GM12878 (cell line): ENCODE measurements at regions not wholly inside any gene's neighbourhood (a gene's known extent, or its start where the extent isn't known, plus 50 kb on each side); places are given as distances from the start of the nearest gene placed in this dataset.

ENCODE experiments used
- ATAC-seq: fragments of 200-7000 bp; cut with Tn5 transposase; 3 replicates; pipeline ENCODE4 v1.9.1; 2020; ENCODE audit warnings: mild to moderate bottlenecking, moderate library complexity
- BruUV-seq: library from RNA; stranded (reverse); fragments of 400-500 nt; replicated peaks from 2 replicates; lab custom pipeline; 2021; lab: Mats Ljungman, UMichigan
- CTCF ChIA-PET: fragments of 300-600 bp; sonication (Branson Sonifier 250); formaldehyde crosslinking; extraction: SDS; loops from one replicate; lab custom pipeline; 2021; ENCODE audit warnings: inconsistent platforms; lab: Yijun Ruan, JAX
- POLR2A ChIA-PET: fragments of 350-600 bp; formaldehyde crosslinking; extraction: SDS; loops from one replicate; lab custom pipeline; 2021; ENCODE audit warnings: inconsistent platforms; lab: Charles Lee
- RAD21 ChIA-PET: fragments of 300-600 bp; sonication (Branson Sonifier 250); formaldehyde crosslinking; loops from one replicate; lab custom pipeline; 2023; ENCODE audit warnings: antibody characterized with exemption; ENCODE audit not compliant: unreplicated experiment; lab: Charles Lee
- SMC1A ChIA-PET: fragments of 300-600 bp; sonication (Branson Sonifier 250); formaldehyde crosslinking; loops from one replicate; lab custom pipeline; 2023; ENCODE audit not compliant: unreplicated experiment, uncharacterized antibody; lab: Charles Lee
- DNase-seq: peaks from one replicate; pipeline ENCODE4 v3.0.0-alpha.2; 2011; ENCODE audit warnings: low read depth, low spot score
- FAIRE-seq: peaks from 3 replicates; lab custom pipeline; 2011; peaks lifted over from hg19 to GRCh38; lab: Jason Lieb, UNC
- H2AFZ ChIP-seq: 2 replicates; pipeline ENCODE4 v1.6.0; 2011; ENCODE audit warnings: low read depth, low read length, control low read depth; ENCODE audit not compliant: control insufficient read depth
- H3K27ac ChIP-seq: 2 replicates; pipeline ENCODE4 v1.5.1; 2011; ENCODE audit warnings: control low read depth; ENCODE audit not compliant: control insufficient read depth, insufficient read depth
- H3K27me3 ChIP-seq, 2 experiments: replicated peaks in 1 of 2; 2 replicates each; pipeline versions ENCODE4 v1.6.0 to v1.6.1; 2011; ENCODE audit warnings: low read length in 1 of 2; ENCODE audit not compliant: control insufficient read depth in 2 of 2, insufficient read depth in 2 of 2
- H3K36me3 ChIP-seq, 2 experiments: 2 replicates each; pipeline ENCODE4 v1.5.1; 2011; ENCODE audit warnings: low read length in 1 of 2; ENCODE audit not compliant: control insufficient read depth in 2 of 2, insufficient read depth in 2 of 2
- H3K4me1 ChIP-seq: 2 replicates; pipeline ENCODE4 v1.6.1; 2011; ENCODE audit warnings: mild to moderate bottlenecking, low read length, moderate library complexity, mixed read lengths; ENCODE audit not compliant: control insufficient read depth, insufficient read depth
- H3K4me2 ChIP-seq: 2 replicates; pipeline ENCODE4 v1.6.0; 2011; ENCODE audit warnings: control low read depth; ENCODE audit not compliant: control insufficient read depth, insufficient read depth
- H3K4me3 ChIP-seq: fragments of 200-600 bp; sonication (generic); 2 replicates; pipeline ENCODE4 v1.5.1; 2016
- H3K79me2 ChIP-seq: 2 replicates; pipeline ENCODE4 v1.6.0; 2011; ENCODE audit warnings: low read length; ENCODE audit not compliant: control insufficient read depth, insufficient read depth
- H3K9ac ChIP-seq: 2 replicates; pipeline ENCODE4 v1.8.0; 2011; ENCODE audit warnings: low read length, control low read depth, mixed read lengths; ENCODE audit not compliant: control insufficient read depth, insufficient read depth
- H3K9me3 ChIP-seq: replicated peaks from 3 replicates; pipeline ENCODE4 v1.5.1; 2011; ENCODE audit warnings: mild to moderate bottlenecking, low read length; ENCODE audit not compliant: control insufficient read depth, insufficient read depth
- H4K20me1 ChIP-seq: 2 replicates; pipeline ENCODE4 v1.6.0; 2011; ENCODE audit not compliant: control insufficient read depth, insufficient read depth
- CEBPZ ChIP-seq: fragments of 150-350 bp; IDR thresholded peaks from 2 replicates; pipeline ENCODE4 v1.6.1; 2016; ENCODE audit warnings: low read depth, low read length
- E4F1 ChIP-seq: fragments of 450-650 bp; IDR thresholded peaks from 2 replicates; pipeline ENCODE4 v1.6.1; 2018; ENCODE audit warnings: borderline replicate concordance, mild to moderate bottlenecking; ENCODE audit not compliant: partially characterized antibody
- MXI1 ChIP-seq: fragments of 150-350 bp; IDR thresholded peaks from 2 replicates; pipeline ENCODE4 v1.6.1; 2011; ENCODE audit warnings: low read depth, mild to moderate bottlenecking, inconsistent platforms, low read length, improper control_type of control experiment
- WGBS: methylation state at CpG from one replicate; pipeline ENCODE4 v1.1.6; 2016; ENCODE audit warnings: low lambda C conversion rate; ENCODE audit not compliant: insufficient replicate concordance, insufficient coverage; ENCODE audit errors: missing lambda C conversion rate; 5-methylcytosine and 5-hydroxymethylcytosine counted together
- in situ Hi-C: fragments of 300-500 bp; cut with MboI; formaldehyde crosslinking; loops from 9 replicates; pipeline ENCODE4 v1.14.3; 2018; ENCODE audit warnings: mixed read lengths
- intact Hi-C: fragments of 100-400 bp; cut with micrococcal nuclease; formaldehyde crosslinking; loops from one replicate; pipeline ENCODE4 v1.14.2; 2022; ENCODE audit not compliant: unreplicated experiment

GRCh38 chr15:95795386-95795785 is 535.1 kb upstream of the NR2F2 start:
- no peaks in the 10 kb centered on the region for H3K79me2 ChIP-seq
- no peaks in the 10 kb centered on the region for H4K20me1 ChIP-seq
- ATAC-seq (no peak), DNase-seq (no peak), FAIRE-seq (no peak)
- H3K9ac ChIP-seq: no peak overlapping the region
- no peaks in the 10 kb centered on the region for H3K36me3 ChIP-seq
- no peaks in the 10 kb centered on the region for H3K4me1 ChIP-seq
- H3K27ac ChIP-seq: no peak overlapping the region
- intact Hi-C loops: no loop called here
- SMC1A ChIA-PET: interaction anchor here (1.2 kb wide), 1 partner anchor 8 kb away, joined by 6 read pairs; no protein-coding TSS in a partner anchor
- 0% methylated on average over 1 of the region's 1 CpG for whole genome bisulfite sequencing
- TF ChIP-seq CEBPZ: no peak
- TF ChIP-seq MXI1: no peak
- no peak for TF ChIP-seq E4F1
- in situ Hi-C loops: no loop called here
- H2AFZ ChIP-seq: no peak overlapping the region
- H3K4me2 ChIP-seq: no peak overlapping the region
- BruUV-seq: no TSS peak
- POLR2A ChIA-PET: no interaction called here
- CTCF ChIA-PET: interaction anchor here (0.6 kb wide), 1 partner anchor 1521 kb away, joined by 5 read pairs; no protein-coding TSS in a partner anchor
- H3K4me3 ChIP-seq: no peak overlapping the region
- RAD21 ChIA-PET: no interaction called here
- no peaks in the 10 kb centered on the region for H3K9me3 ChIP-seq
- H3K27me3 ChIP-seq: no peaks in the 10 kb centered on the region
